OCI-LY1 (cell line): ENCODE measurements at regions not wholly inside any gene's neighbourhood (a gene's known extent, or its start where the extent isn't known, plus 50 kb on each side); places are given as distances from the start of the nearest gene placed in this dataset.

Source experiments
- CTCF ChIP-seq: fragments of 200-600 bp; sonication (generic), shearing (Covaris generic); IDR thresholded peaks from 2 replicates; pipeline ENCODE4 v1.5.1; 2017; ENCODE audit warnings: mild to moderate bottlenecking, antibody characterized with exemption, low read length, moderate library complexity, mixed read lengths
- EZH2 ChIP-seq: fragments of 200-600 bp; sonication (generic), shearing (Covaris generic); IDR thresholded peaks from 2 replicates; pipeline ENCODE4 v1.8.0; 2017; ENCODE audit warnings: borderline replicate concordance, mixed run types, mild to moderate bottlenecking, antibody characterized with exemption, low read length, moderate library complexity, mixed read lengths

DNA sequence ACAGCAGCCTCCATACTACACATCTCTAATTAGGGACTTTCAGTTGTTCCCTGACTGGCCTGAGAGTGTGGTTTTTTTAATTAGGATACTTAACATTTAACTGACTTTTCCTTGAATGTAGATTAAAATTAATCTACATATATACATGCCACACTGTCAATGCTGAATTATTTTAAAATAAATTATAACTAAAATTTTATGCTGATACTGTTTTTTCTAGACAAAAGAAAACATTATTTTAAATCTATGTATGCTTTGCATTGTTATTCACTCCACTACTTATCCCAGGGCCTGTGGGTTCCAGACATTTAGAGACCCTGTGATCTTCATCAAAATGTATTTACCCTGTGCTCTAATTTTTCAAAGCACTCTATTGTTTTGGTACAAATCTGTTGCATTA is 496.0 kb upstream of the MAP2 start:
- TF ChIP-seq CTCF (no peak), EZH2 (no peak)
